ENCODE measurements at regions not wholly inside any gene's neighbourhood (a gene's known extent, or its start where the extent isn't known, plus 50 kb on each side); places are given as distances from the start of the nearest gene placed in this dataset.
"Not testable (repeated sequence)": the region's sequence is repeated elsewhere in the genome, so short reads cannot be mapped to it uniquely, and the experiment has no call there.

DNA sequence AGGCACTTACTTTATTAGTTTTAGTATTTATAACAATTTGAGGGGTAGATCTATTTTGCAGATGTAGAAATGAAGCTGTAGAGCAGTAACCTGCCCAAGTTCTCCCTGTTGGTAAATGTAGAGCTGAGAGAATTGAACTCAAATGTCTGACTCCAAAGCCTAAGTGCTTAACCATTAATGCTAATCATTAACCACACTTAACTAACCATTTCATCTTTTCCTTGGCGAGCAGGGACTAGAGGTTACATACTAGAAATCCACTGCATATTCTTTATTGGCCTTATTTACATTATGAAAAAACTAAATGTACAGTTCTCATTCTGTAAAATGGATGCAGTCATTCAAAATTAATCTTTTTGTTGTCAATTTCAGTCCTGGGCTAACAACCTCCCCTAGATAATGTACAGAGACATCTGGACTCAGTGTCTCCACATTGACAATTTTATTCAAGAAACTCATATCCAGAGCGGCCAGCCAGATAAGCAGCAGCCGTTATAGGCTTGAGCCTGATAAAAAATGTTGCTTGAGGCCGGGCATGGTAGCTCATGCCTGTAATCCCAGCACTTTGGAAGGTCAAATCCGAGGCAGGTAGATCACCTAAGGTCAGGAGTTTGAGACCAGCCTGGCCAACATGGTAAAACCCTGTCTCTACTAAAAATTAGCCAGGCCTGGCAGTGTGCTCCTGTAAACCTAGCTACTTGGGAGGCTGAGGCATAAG, 76.7 kb upstream of the PICALM start:
- DNase-seq (ENCODE audit: extremely low spot score, unreplicated experiment), result no peak
- H3K36me3 Mint-ChIP-seq, result no peaks in the 10 kb centered on the region
- TF ChIP-seq CTCF (conservative IDR thresholded peaks at IDR 0.05), result no peak
- H3K9me3 Mint-ChIP-seq, result no peaks in the 10 kb centered on the region
- H3K27ac Mint-ChIP-seq, result no peak overlapping the region
- no peaks in the 10 kb centered on the region for H3K27me3 Mint-ChIP-seq
- no peak overlapping the region for H3K4me3 Mint-ChIP-seq
- H3K4me1 Mint-ChIP-seq (ENCODE audit: unreplicated experiment), result peaks cover 8% of the 10 kb centered on the region

- H3K27me3 Mint-ChIP-seq, result no peaks in the 10 kb centered on the region
- H3K27ac Mint-ChIP-seq, result no peak overlapping the region
- H3K9me3 Mint-ChIP-seq, result no peaks in the 10 kb centered on the region
- no peak overlapping the region for H3K4me3 Mint-ChIP-seq
- no peak for DNase-seq (ENCODE audit: extremely low spot score, unreplicated experiment)
- no peak for TF ChIP-seq CTCF (conservative IDR thresholded peaks at IDR 0.05)
- no peaks in the 10 kb centered on the region for H3K36me3 Mint-ChIP-seq
- H3K4me1 Mint-ChIP-seq (ENCODE audit: unreplicated experiment), result peaks cover 8% of the 10 kb centered on the region
Observed at GRCh38 chr11:86144846-86145245, 76.0 kb upstream of the PICALM start.

DNA sequence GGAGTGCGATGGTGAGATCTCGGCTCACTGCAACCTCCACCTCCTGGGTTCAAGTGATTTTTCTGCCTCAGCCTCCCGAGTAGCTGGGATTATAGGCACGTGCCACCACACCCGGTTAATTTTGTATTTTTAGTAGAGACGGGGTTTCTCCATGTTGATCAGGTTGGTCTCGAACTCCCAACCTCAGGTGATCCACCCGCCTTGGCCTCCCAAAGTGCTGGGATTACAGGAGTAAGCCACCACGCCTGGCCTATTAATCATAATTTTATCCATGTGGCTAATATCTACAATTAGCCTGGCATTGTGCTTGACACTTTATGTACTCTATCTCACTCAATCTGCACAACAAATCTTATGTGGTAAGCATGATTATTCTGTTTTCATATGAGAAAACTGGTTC, 75.2 kb upstream of the PICALM start:
- DNase-seq (ENCODE audit: extremely low spot score, unreplicated experiment); H3K36me3 Mint-ChIP-seq; H3K4me3 Mint-ChIP-seq; H3K4me1 Mint-ChIP-seq (ENCODE audit: unreplicated experiment); H3K27ac Mint-ChIP-seq; H3K9me3 Mint-ChIP-seq; H3K27me3 Mint-ChIP-seq: not testable (repeated sequence)

- Mint-ChIP-seq H3K4me3 (no peak overlapping the region), H3K4me1 (ENCODE audit: unreplicated experiment) (peaks cover 8% of the 10 kb centered on the region), H3K36me3 (no peaks in the 10 kb centered on the region), H3K27me3 (no peaks in the 10 kb centered on the region), H3K27ac (no peak overlapping the region), H3K9me3 (no peaks in the 10 kb centered on the region)
- no peak for DNase-seq (ENCODE audit: extremely low spot score, unreplicated experiment)
- TF ChIP-seq CTCF (conservative IDR thresholded peaks at IDR 0.05), result no peak
Observed at GRCh38 chr11:86143087-86144030, 74.5 kb upstream of the PICALM start.

DNA sequence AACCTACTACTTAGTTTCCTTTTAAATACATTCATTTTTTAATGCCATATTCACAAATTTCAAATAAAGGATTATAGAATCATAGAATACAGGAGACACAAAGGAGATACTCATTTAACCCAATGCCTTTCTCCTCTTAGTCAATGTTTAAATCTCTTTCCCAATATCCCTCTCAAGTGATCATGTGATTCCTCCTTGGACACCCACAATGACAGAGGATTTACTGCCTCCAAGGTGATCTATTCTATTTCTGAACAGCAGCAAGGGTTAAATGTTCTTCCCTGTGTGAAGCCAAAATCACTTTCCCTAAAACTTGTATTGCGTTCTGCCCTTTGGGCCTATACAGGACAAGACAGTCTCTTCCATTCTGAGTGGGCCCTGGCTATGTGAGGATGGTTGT, 73.3 kb upstream of the PICALM start:
- Mint-ChIP-seq H3K27ac (no peak overlapping the region), H3K4me1 (ENCODE audit: unreplicated experiment) (peaks cover 8% of the 10 kb centered on the region), H3K36me3 (no peaks in the 10 kb centered on the region), H3K9me3 (no peaks in the 10 kb centered on the region), H3K27me3 (no peaks in the 10 kb centered on the region), H3K4me3 (no peak overlapping the region)
- TF ChIP-seq CTCF (conservative IDR thresholded peaks at IDR 0.05), result no peak
- DNase-seq (ENCODE audit: extremely low spot score, unreplicated experiment), result no peak

DNA sequence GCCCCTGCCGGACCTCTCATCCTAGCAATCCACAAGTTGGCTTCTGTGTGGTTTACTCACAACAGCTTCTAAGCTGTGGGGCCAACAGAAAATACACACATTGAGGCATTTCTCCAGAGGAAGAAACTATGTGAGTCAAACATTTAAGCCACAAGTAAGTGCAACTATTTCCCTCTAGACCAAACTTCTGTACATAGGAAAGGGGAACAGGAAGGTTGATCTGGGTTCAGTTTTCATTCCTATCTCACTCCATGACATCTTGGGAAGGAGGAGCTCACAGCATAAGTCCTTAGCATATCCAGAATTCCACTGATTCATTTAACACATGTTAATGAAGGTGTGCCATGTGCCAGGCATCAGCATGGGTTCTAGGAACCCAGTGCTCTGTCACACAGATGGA, 72.8 kb upstream of the PICALM start:
- Mint-ChIP-seq H3K9me3 (no peaks in the 10 kb centered on the region), H3K36me3 (no peaks in the 10 kb centered on the region), H3K27me3 (no peaks in the 10 kb centered on the region), H3K4me3 (no peak overlapping the region), H3K27ac (no peak overlapping the region), H3K4me1 (ENCODE audit: unreplicated experiment) (peaks cover 8% of the 10 kb centered on the region)
- DNase-seq (ENCODE audit: extremely low spot score, unreplicated experiment), result no peak
- no peak for TF ChIP-seq CTCF (conservative IDR thresholded peaks at IDR 0.05)

All from type B pancreatic cell (in vitro differentiated cells).